HCT116 (cell line): ENCODE measurements at regions not wholly inside any gene's neighbourhood (a gene's known extent, or its start where the extent isn't known, plus 50 kb on each side); places are given as distances from the start of the nearest gene placed in this dataset.

Experiments
- ATAC-seq: fragments of 200-7000 bp; cut with Tn5 transposase; 2 replicates; pipeline ENCODE4 v1.9.1; 2020; ENCODE audit warnings: mild to moderate bottlenecking, moderate library complexity
- BruUV-seq: library from RNA; stranded (reverse); fragments of 400-500 nt; replicated peaks from 2 replicates; lab custom pipeline; 2021; lab: Mats Ljungman, UMichigan
- CTCF ChIA-PET: fragments of 300-600 bp; sonication (Branson Sonifier 250); formaldehyde crosslinking; loops from one replicate; lab custom pipeline; 2021; ENCODE audit warnings: antibody characterized with exemption; lab: Charles Lee
- POLR2A ChIA-PET: fragments of 300-600, 350-600 bp; sonication (Branson Sonifier 250); formaldehyde crosslinking; loops from one replicate; lab custom pipeline; 2021; ENCODE audit warnings: antibody characterized with exemption; lab: Charles Lee
- RAD21 ChIA-PET, 2 experiments: fragments of 300-600 bp; sonication (Branson Sonifier 250); formaldehyde crosslinking; loops; one replicate each; lab custom pipeline; 2023; ENCODE audit warnings: low total read pairs in 2 of 2; ENCODE audit not compliant: uncharacterized antibody in 2 of 2, unreplicated experiment in 2 of 2, low non-redundant PET in 1 of 2; lab: Charles Lee
- DNase-seq: peaks from one replicate; pipeline ENCODE4 v3.0.0-alpha.2; 2010; ENCODE audit warnings: low read depth, low spot score
- H2AFZ ChIP-seq: fragments of 200-600 bp; shearing (Covaris generic), sonication (generic); 2 replicates; pipeline ENCODE4 v1.6.1; 2017; ENCODE audit warnings: low read depth, mixed run types, mixed read lengths, antibody characterized with exemption, low read length; ENCODE audit not compliant: poor library complexity, severe bottlenecking
- H3K27ac ChIP-seq: 2 replicates; pipeline ENCODE4 v1.5.1; 2012; ENCODE audit warnings: low read depth, low read length
- H3K27me3 ChIP-seq: fragments of 200-600 bp; sonication (generic); 2 replicates; pipeline ENCODE4 v1.6.1; 2016; ENCODE audit warnings: mixed run types, low read length, mixed read lengths; ENCODE audit not compliant: insufficient read depth
- H3K36me3 ChIP-seq, 2 experiments: fragments of 200-500 bp in 1 of 2; fragments of 200-600 bp in 1 of 2; sonication (Bioruptor generic) in 1 of 2; sonication (generic) in 1 of 2; 2 replicates each; pipeline versions ENCODE4 v1.5.1 to v1.6.1; 2014 to 2016; ENCODE audit warnings: low read length in 2 of 2, inconsistent platforms in 1 of 2, mixed read lengths in 1 of 2, mixed run types in 1 of 2; ENCODE audit not compliant: insufficient read depth in 2 of 2, control insufficient read depth in 1 of 2
- H3K4me1 ChIP-seq, 2 experiments: fragments of 200-600 bp in 1 of 2; sonication (generic) in 1 of 2; 2 replicates each; pipeline versions ENCODE4 v1.5.1 to v1.6.1; 2012 to 2017; ENCODE audit warnings: low read length in 2 of 2, inconsistent platforms in 1 of 2, mild to moderate bottlenecking in 1 of 2, mixed read lengths in 1 of 2, mixed run types in 1 of 2, moderate library complexity in 1 of 2; ENCODE audit not compliant: insufficient read depth in 2 of 2, control insufficient read depth in 1 of 2
- H3K4me2 ChIP-seq: fragments of 200-600 bp; sonication (generic); 2 replicates; pipeline ENCODE4 v1.6.1; 2017; ENCODE audit warnings: mixed run types, low read length, mixed read lengths
- H3K4me3 ChIP-seq, 2 experiments: fragments of 200-600 bp in 1 of 2; sonication (generic) in 1 of 2; replicated peaks in 1 of 2; 2 replicates each; pipeline ENCODE4 v1.5.1; 2011 to 2016; ENCODE audit warnings: low read length in 2 of 2, control low read depth in 1 of 2, low read depth in 1 of 2, mild to moderate bottlenecking in 1 of 2, mixed read lengths in 1 of 2, mixed run types in 1 of 2
- H3K79me2 ChIP-seq: fragments of 200-600 bp; sonication (generic); 2 replicates; pipeline ENCODE4 v1.6.1; 2017; ENCODE audit warnings: mild to moderate bottlenecking, mixed run types, low read length, moderate library complexity, mixed read lengths; ENCODE audit not compliant: insufficient read depth
- H3K9ac ChIP-seq: fragments of 200-600 bp; sonication (generic); 2 replicates; pipeline ENCODE4 v1.6.1; 2016; ENCODE audit warnings: low read length, mixed read lengths
- H3K9me2 ChIP-seq: fragments of 200-600 bp; sonication (generic), shearing (Covaris generic); 2 replicates; pipeline ENCODE4 v1.6.1; 2017; ENCODE audit warnings: mixed run types, mild to moderate bottlenecking, moderate library complexity; ENCODE audit not compliant: insufficient read depth
- H3K9me3 ChIP-seq, 2 experiments: fragments of 200-500 bp in 1 of 2; fragments of 200-600 bp in 1 of 2; sonication (Bioruptor generic) in 1 of 2; sonication (generic) in 1 of 2; 2 replicates each; pipeline ENCODE4 v1.6.1; 2014 to 2017; ENCODE audit warnings: low read length in 2 of 2, mixed read lengths in 2 of 2, inconsistent platforms in 1 of 2, low read depth in 1 of 2, mild to moderate bottlenecking in 1 of 2, mixed run types in 1 of 2, moderate library complexity in 1 of 2; ENCODE audit not compliant: control insufficient read depth in 1 of 2, insufficient read depth in 1 of 2
- H4K20me1 ChIP-seq: fragments of 200-600 bp; sonication (generic), shearing (Covaris generic); 2 replicates; pipeline ENCODE4 v1.6.1; 2017; ENCODE audit warnings: mixed run types, mild to moderate bottlenecking, moderate library complexity; ENCODE audit not compliant: insufficient read depth
- CBX3 ChIP-seq: IDR thresholded peaks from 2 replicates; pipeline ENCODE4 v1.6.1; 2012; ENCODE audit warnings: low read depth
- CTCF ChIP-seq, 3 experiments: fragments of 200-600 bp in 1 of 3; sonication (generic) in 1 of 3; IDR thresholded peaks in 2 of 3; conservative IDR thresholded peaks in 1 of 3; 2 replicates each; pipeline ENCODE4 v1.5.1; 2012 to 2017; ENCODE audit warnings: low read depth in 2 of 3, low read length in 2 of 3, antibody characterized with exemption in 1 of 3, borderline replicate concordance in 1 of 3, control low read depth in 1 of 3, mild to moderate bottlenecking in 1 of 3, mixed read lengths in 1 of 3, mixed run types in 1 of 3, moderate library complexity in 1 of 3; ENCODE audit not compliant: insufficient read depth in 1 of 3
- ELF1 ChIP-seq: IDR thresholded peaks from 2 replicates; pipeline ENCODE4 v1.6.1; 2012; ENCODE audit warnings: low read depth, borderline replicate concordance
- EZH2 ChIP-seq: fragments of 200-600 bp; sonication (generic); IDR thresholded peaks from 2 replicates; pipeline ENCODE4 v1.6.1; 2017; ENCODE audit warnings: antibody characterized with exemption, mixed run types
- FOSL1 ChIP-seq: IDR thresholded peaks from 2 replicates; pipeline ENCODE4 v1.6.1; 2012; ENCODE audit warnings: low read depth
- JUND ChIP-seq: IDR thresholded peaks from 2 replicates; pipeline ENCODE4 v1.6.1; 2012
- MAX ChIP-seq: IDR thresholded peaks from 2 replicates; pipeline ENCODE4 v1.6.1; 2012
- POLR2A ChIP-seq: IDR thresholded peaks from 2 replicates; pipeline ENCODE4 v1.7.0; 2011; ENCODE audit warnings: borderline replicate concordance; ENCODE audit not compliant: insufficient read depth, insufficient read length; ENCODE audit errors: extremely low read depth
- POLR2AphosphoS5 ChIP-seq: IDR thresholded peaks from 2 replicates; pipeline ENCODE4 v1.6.1; 2011; ENCODE audit warnings: mild to moderate bottlenecking, low read depth, low read length, moderate library complexity
- RAD21 ChIP-seq: IDR thresholded peaks from 2 replicates; pipeline ENCODE4 v1.6.1; 2012; ENCODE audit warnings: low read depth, mild to moderate bottlenecking
- REST ChIP-seq: IDR thresholded peaks from 2 replicates; pipeline ENCODE4 v1.6.1; 2012; ENCODE audit warnings: low read depth
- SIN3A ChIP-seq: IDR thresholded peaks from 2 replicates; pipeline ENCODE4 v1.6.1; 2012; ENCODE audit warnings: low read depth
- SRF ChIP-seq: IDR thresholded peaks from 2 replicates; pipeline ENCODE4 v1.6.1; 2012; ENCODE audit warnings: low read depth
- TCF7L2 ChIP-seq: IDR thresholded peaks from 2 replicates; pipeline ENCODE4 v1.7.0; 2011; ENCODE audit warnings: borderline replicate concordance, inconsistent platforms; ENCODE audit not compliant: insufficient read depth, insufficient read length; ENCODE audit errors: extremely low read depth
- ZFX ChIP-seq: fragments of 450-650 bp; IDR thresholded peaks from 2 replicates; pipeline ENCODE4 v1.6.1; 2017
- intact Hi-C: fragments of 100-400 bp; cut with micrococcal nuclease; formaldehyde crosslinking; loops from 2 replicates; pipeline ENCODE4 v1.10.0; 2022

- intact Hi-C loops: no loop called here
- Histone ChIP-seq H3K9ac (no peak overlapping the region), H3K4me2 (no peak overlapping the region), H4K20me1 (no peaks in the 10 kb centered on the region), H3K4me1 (peaks cover 9 to 23% of the 10 kb centered on the region in 2 experiments), H2AFZ (no peak overlapping the region), H3K4me3 (no peak overlapping the region), H3K79me2 (no peaks in the 10 kb centered on the region), H3K36me3 (no peaks in the 10 kb centered on the region), H3K27ac (no peak overlapping the region), H3K27me3 (no peaks in the 10 kb centered on the region), H3K9me3 (no peaks in the 10 kb centered on the region), H3K9me2 (no peaks in the 10 kb centered on the region)
- TF ChIP-seq ELF1 (no peak), POLR2AphosphoS5 (no peak), REST (no peak), MAX (no peak), JUND (no peak), CTCF (IDR thresholded peaks at IDR 0.05 in 2 of 3, conservative IDR thresholded peaks at IDR 0.05 in 1 of 3; ENCODE audit: borderline replicate concordance in 1 of 3, insufficient read depth in 1 of 3, low read depth in 2 of 3, low read length in 2 of 3) (no peak), RAD21 (no peak), ZFX (no peak), SIN3A (no peak), EZH2 (no peak), POLR2A (no peak), FOSL1 (no peak), CBX3 (no peak), TCF7L2 (no peak), SRF (no peak)
- ATAC-seq (no peak), DNase-seq (no peak)
- POLR2A ChIA-PET: no interaction called here
- RAD21 ChIA-PET: no interaction called here
- CTCF ChIA-PET: no interaction called here
- no TSS peak for BruUV-seq
Observed at GRCh38 chr16:85254921-85255320, 142.6 kb upstream of the CIBAR2 start.
